Limb (tissue), 2 donors: ENCODE measurements at regions not wholly inside any gene's neighbourhood (a gene's known extent, or its start where the extent isn't known, plus 50 kb on each side); places are given as distances from the start of the nearest gene placed in this dataset.
"Not testable (repeated sequence)": the region's sequence is repeated elsewhere in the genome, so short reads cannot be mapped to it uniquely, and the experiment has no call there.

Experiments used
- DNase-seq, 2 donors: peaks; one replicate each; pipeline ENCODE4 v3.0.0-alpha.2; 2016; ENCODE audit errors: extremely low spot score in 2 of 2

GRCh38 chr2:180314086-180314485, 307.0 kb upstream of the CWC22 start:
- no peak for DNase-seq

GRCh38 chr2:180312542-180312941, 305.4 kb upstream of the CWC22 start:
- DNase-seq = no peak

DNA sequence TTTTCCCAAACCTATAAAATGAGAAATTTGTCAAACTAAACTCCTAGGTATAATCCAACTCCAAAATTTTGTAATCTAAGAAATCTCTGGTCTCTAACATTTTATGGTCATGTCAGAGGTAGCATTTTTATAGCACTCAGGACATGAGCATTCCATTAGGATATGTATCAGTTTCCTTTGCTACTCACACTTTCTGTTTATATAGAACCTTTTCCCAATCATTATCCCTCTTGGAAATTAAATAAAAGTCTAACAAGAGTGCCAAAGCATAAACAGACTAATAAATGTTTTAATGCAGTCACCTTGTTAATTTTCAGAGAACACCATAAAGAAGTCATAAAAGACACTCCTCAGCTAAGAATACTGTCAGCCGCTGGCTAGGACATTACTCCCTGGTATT, 300.0 kb upstream of the CWC22 start:
- DNase-seq = no peak

DNA sequence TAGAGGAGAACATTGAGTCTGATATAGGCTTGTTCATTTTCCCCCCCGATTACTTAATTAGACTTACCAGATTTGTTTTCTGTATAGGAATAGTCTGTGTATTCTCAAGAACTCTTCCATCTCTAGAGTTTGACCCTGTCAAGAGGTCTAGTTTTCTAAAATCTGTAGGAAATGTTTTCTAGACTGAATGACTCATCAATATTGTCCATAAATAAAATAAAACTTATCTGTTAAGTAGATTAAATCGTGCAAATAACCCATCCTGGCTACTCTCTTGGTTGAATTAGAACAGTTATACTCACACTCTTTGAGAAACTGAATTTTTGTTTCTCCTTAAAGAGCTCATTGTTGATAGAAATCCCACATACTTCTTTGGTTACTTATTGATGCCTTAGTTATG, 299.2 kb upstream of the CWC22 start:
- no peak for DNase-seq

DNA sequence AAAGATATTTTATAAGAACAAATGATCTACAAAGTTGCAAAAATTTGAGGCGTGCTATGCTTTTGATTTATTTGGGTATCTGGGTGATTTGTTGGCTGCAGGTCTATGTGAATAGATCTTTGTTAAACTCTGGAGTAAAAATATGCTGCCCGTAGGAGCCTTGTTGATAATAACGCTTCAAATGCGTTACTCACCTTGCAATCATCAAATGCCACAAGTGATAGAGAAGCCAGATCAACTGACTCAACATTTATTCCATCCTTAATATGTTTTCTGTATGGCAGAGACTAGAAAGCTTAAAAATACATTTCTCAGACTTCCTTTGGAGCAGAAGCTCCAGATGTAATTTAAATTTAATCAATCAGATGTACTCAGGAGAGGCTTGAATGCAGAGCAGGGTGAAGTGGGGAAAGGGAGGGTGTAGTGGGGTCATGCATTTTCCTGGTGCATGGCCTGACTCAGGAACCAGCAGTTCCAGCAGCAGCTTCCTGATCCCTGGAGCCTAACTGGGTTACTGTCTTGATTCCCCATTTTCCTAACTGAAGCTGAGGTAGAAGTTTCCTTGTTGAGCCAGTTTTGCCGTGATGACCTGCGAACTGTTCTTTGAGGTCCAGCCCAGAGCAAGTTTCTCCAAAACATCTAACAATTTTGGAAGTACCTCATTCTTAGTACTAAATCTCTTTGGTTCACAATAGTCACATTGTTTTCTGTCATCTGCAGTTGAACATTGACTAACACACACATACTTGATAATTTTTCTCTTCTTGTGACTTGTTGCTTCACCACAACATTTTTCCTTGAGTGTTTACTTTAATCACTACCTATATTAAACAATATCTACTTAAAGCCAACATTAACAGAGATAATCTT, 284.7 kb upstream of the CWC22 start:
- no peak for DNase-seq

GRCh38 chr2:180291060-180291459, 284.0 kb upstream of the CWC22 start:
- no peak for DNase-seq

GRCh38 chr2:180289627-180290026, 282.5 kb upstream of the CWC22 start:
- DNase-seq = no peak

DNA sequence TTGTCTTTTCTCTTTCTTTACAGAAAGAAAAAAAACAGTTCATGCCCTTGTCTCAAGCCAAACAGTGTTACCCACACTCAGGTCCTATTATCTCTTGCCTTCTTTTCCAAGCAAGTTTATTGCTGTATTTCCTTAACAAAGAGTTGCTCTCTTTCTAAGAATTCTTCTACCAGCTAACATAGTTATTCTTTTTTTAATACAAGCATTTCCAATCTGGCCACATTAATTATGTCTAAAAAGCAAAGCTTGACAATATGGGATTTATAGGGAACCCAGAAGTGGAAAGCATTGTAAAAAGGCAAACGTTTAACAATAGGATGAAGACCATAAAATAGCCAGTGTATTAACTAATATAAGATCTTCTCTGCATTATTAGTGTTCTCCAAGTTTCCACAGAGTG, 272.5 kb upstream of the CWC22 start:
- no peak for DNase-seq

- DNase-seq = no peak
Measured at GRCh38 chr2:180276733-180277132, 269.6 kb upstream of the CWC22 start.

- DNase-seq = no peak
Measured at GRCh38 chr2:180268006-180268405, 260.9 kb upstream of the CWC22 start.

DNA sequence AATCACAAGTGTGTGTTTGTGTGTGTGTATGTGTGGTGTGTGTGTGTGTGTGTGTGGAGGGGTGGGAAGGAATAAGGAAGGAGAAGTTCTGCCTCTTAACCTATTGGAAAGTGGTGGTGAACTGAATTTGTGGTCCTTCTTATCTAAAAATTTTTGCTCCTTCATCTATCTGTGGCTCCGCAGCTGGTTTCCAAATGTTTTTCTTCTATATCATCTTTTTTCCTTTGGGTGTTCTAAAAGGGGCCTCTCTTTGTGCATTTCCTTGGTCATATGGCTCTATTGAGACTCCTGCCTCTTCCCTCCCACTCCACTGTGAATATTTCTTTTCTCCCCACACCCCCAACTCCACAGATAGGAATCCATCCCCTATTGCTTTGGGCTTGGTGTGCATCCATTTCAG, 254.9 kb upstream of the CWC22 start:
- DNase-seq = no peak

- no peak for DNase-seq
Measured at GRCh38 chr2:180258579-180258978, 251.5 kb upstream of the CWC22 start.

- no peak for DNase-seq
Measured at GRCh38 chr2:180258041-180258537, 251.0 kb upstream of the CWC22 start.

GRCh38 chr2:180257247-180257646, 250.2 kb upstream of the CWC22 start:
- no peak for DNase-seq

- no peak for DNase-seq
Measured at GRCh38 chr2:180255981-180256380, 248.9 kb upstream of the CWC22 start.

GRCh38 chr2:180254872-180255271, 247.8 kb upstream of the CWC22 start:
- no peak for DNase-seq

GRCh38 chr2:180247658-180248057, 240.6 kb upstream of the CWC22 start:
- no peak for DNase-seq

GRCh38 chr2:180246268-180246667, 239.2 kb upstream of the CWC22 start:
- peak in 1 of 2 donors; percentile 40 for DNase-seq

GRCh38 chr2:180240774-180241173, 233.7 kb upstream of the CWC22 start:
- DNase-seq = no peak

DNA sequence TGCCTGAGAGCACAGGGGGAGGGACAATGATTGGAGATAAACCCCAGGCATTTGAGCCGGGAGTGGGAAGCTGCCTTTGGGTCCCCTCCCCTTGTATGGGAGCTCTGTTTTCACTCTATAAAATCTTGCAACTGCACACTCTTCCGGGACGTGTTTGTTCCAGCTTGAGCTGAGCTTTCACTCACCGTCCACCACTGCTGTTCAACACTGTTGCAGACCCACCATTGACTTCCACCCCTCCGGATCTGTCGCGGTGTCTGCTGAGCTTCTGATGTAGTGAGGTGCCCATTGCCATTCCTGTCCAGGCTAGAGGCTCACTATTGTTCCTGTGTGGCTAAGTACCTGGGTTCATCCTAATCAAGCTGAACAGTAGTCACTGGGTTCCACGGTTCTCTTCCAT, 231.6 kb upstream of the CWC22 start:
- DNase-seq = no peak

- DNase-seq = not testable (repeated sequence)
Measured at GRCh38 chr2:180236061-180236460, 229.0 kb upstream of the CWC22 start.

- not testable (repeated sequence) for DNase-seq
Measured at GRCh38 chr2:180235506-180235905, 228.4 kb upstream of the CWC22 start.

GRCh38 chr2:180234991-180235390, 227.9 kb upstream of the CWC22 start:
- not testable (repeated sequence) for DNase-seq
